ENCODE measurements at regions not wholly inside any gene's neighbourhood (a gene's known extent, or its start where the extent isn't known, plus 50 kb on each side); places are given as distances from the start of the nearest gene placed in this dataset.

- TF ChIP-seq EP300 (IDR thresholded peaks at IDR 0.05; ENCODE audit: borderline replicate concordance) (no peak), ZBTB7A (IDR thresholded peaks at IDR 0.05; ENCODE audit: low read depth) (no peak), USF1 (IDR thresholded peaks at IDR 0.05) (no peak), FOXM1 (IDR thresholded peaks at IDR 0.05; ENCODE audit: borderline replicate concordance, low read depth) (no peak), CEBPB (IDR thresholded peaks at IDR 0.05) (no peak), EGR1 (IDR thresholded peaks at IDR 0.05) (no peak), NFIC (IDR thresholded peaks at IDR 0.05) (no peak), TCF12 (IDR thresholded peaks at IDR 0.05; ENCODE audit: low read depth) (no peak), RAD21 (IDR thresholded peaks at IDR 0.05; ENCODE audit: low read depth) (no peak), MAX (IDR thresholded peaks at IDR 0.05) (no peak), TEAD4 (IDR thresholded peaks at IDR 0.05) (no peak), YY1 (IDR thresholded peaks at IDR 0.05; ENCODE audit: low read depth) (no peak), CREB1 (IDR thresholded peaks at IDR 0.05; ENCODE audit: low read depth) (no peak), TAF1 (IDR thresholded peaks at IDR 0.05; ENCODE audit: low read depth) (no peak), REST (IDR thresholded peaks at IDR 0.05; ENCODE audit: low read depth) (no peak)
Observed at GRCh38 chr3:162395496-162395895, 898.9 kb downstream of the OTOL1 start.

- TF ChIP-seq EGR1 (IDR thresholded peaks at IDR 0.05): no peak
- no peak for TF ChIP-seq CREB1 (IDR thresholded peaks at IDR 0.05; ENCODE audit: low read depth)
- TF ChIP-seq USF1 (IDR thresholded peaks at IDR 0.05): no peak
- TF ChIP-seq TCF12 (IDR thresholded peaks at IDR 0.05; ENCODE audit: low read depth): no peak
- no peak for TF ChIP-seq YY1 (IDR thresholded peaks at IDR 0.05; ENCODE audit: low read depth)
- TF ChIP-seq ZBTB7A (IDR thresholded peaks at IDR 0.05; ENCODE audit: low read depth): no peak
- no peak for TF ChIP-seq FOXM1 (IDR thresholded peaks at IDR 0.05; ENCODE audit: borderline replicate concordance, low read depth)
- TF ChIP-seq RAD21 (IDR thresholded peaks at IDR 0.05; ENCODE audit: low read depth): no peak
- TF ChIP-seq EP300 (IDR thresholded peaks at IDR 0.05; ENCODE audit: borderline replicate concordance): no peak
Observed at GRCh38 chr3:162398554-162398953, 901.9 kb downstream of the OTOL1 start.

- TF ChIP-seq REST (IDR thresholded peaks at IDR 0.05; ENCODE audit: low read depth) (no peak), CEBPB (IDR thresholded peaks at IDR 0.05) (no peak), EP300 (IDR thresholded peaks at IDR 0.05; ENCODE audit: borderline replicate concordance) (no peak), MAX (IDR thresholded peaks at IDR 0.05) (no peak), EGR1 (IDR thresholded peaks at IDR 0.05) (no peak), NFIC (IDR thresholded peaks at IDR 0.05) (no peak), TCF12 (IDR thresholded peaks at IDR 0.05; ENCODE audit: low read depth) (no peak), RAD21 (IDR thresholded peaks at IDR 0.05; ENCODE audit: low read depth) (no peak), TEAD4 (IDR thresholded peaks at IDR 0.05) (no peak), CREB1 (IDR thresholded peaks at IDR 0.05; ENCODE audit: low read depth) (no peak), USF1 (IDR thresholded peaks at IDR 0.05) (no peak), YY1 (IDR thresholded peaks at IDR 0.05; ENCODE audit: low read depth) (no peak), ZBTB7A (IDR thresholded peaks at IDR 0.05; ENCODE audit: low read depth) (no peak), FOXM1 (IDR thresholded peaks at IDR 0.05; ENCODE audit: borderline replicate concordance, low read depth) (no peak), TAF1 (IDR thresholded peaks at IDR 0.05; ENCODE audit: low read depth) (no peak)
Observed at GRCh38 chr3:162400697-162401096, 904.1 kb downstream of the OTOL1 start.

- no peak for TF ChIP-seq TAF1 (IDR thresholded peaks at IDR 0.05; ENCODE audit: low read depth)
- TF ChIP-seq TCF12 (IDR thresholded peaks at IDR 0.05; ENCODE audit: low read depth): no peak
- no peak for TF ChIP-seq USF1 (IDR thresholded peaks at IDR 0.05)
- no peak for TF ChIP-seq CREB1 (IDR thresholded peaks at IDR 0.05; ENCODE audit: low read depth)
- no peak for TF ChIP-seq YY1 (IDR thresholded peaks at IDR 0.05; ENCODE audit: low read depth)
- no peak for TF ChIP-seq TEAD4 (IDR thresholded peaks at IDR 0.05)
- no peak for TF ChIP-seq EGR1 (IDR thresholded peaks at IDR 0.05)
- no peak for TF ChIP-seq REST (IDR thresholded peaks at IDR 0.05; ENCODE audit: low read depth)
- no peak for TF ChIP-seq FOXM1 (IDR thresholded peaks at IDR 0.05; ENCODE audit: borderline replicate concordance, low read depth)
- no peak for TF ChIP-seq RAD21 (IDR thresholded peaks at IDR 0.05; ENCODE audit: low read depth)
- no peak for TF ChIP-seq MAX (IDR thresholded peaks at IDR 0.05)
- no peak for TF ChIP-seq ZBTB7A (IDR thresholded peaks at IDR 0.05; ENCODE audit: low read depth)
- no peak for TF ChIP-seq CEBPB (IDR thresholded peaks at IDR 0.05)
- TF ChIP-seq NFIC (IDR thresholded peaks at IDR 0.05): no peak
Observed at GRCh38 chr3:162421721-162422120, 925.1 kb downstream of the OTOL1 start.
